K562 (cell line): ENCODE measurements at regions not wholly inside any gene's neighbourhood (a gene's known extent, or its start where the extent isn't known, plus 50 kb on each side); places are given as distances from the start of the nearest gene placed in this dataset.

Source experiments
- ATF4 ChIP-seq: fragments of 450-650 bp; formaldehyde crosslinking; IDR thresholded peaks from 2 replicates; pipeline ENCODE4 v1.4.0; 2022; ENCODE audit warnings: mild to moderate bottlenecking, moderate library complexity
- CLOCK ChIP-seq: fragments of 250-450 bp; sonication (Bioruptor Pico); IDR thresholded peaks from 2 replicates; pipeline ENCODE4 v1.4.0; 2020; ENCODE audit warnings: mild to moderate bottlenecking, moderate library complexity, borderline replicate concordance
- DDX20 ChIP-seq: fragments of 450-650 bp; IDR thresholded peaks from 2 replicates; pipeline ENCODE4 v1.6.1; 2016; ENCODE audit warnings: missing genetic modification characterization, low read depth, mild to moderate bottlenecking, missing compliant biosample characterization, moderate library complexity
- DEAF1 ChIP-seq: fragments of 450-650 bp; formaldehyde crosslinking; IDR thresholded peaks from 2 replicates; pipeline ENCODE4 v1.4.0; 2020; ENCODE audit warnings: mild to moderate bottlenecking, moderate library complexity
- DIDO1 ChIP-seq: fragments of 450-650 bp; IDR thresholded peaks from 2 replicates; pipeline ENCODE4 v1.6.1; 2016; ENCODE audit warnings: low read depth, missing biosample characterization, missing genetic modification characterization
- E2F6 ChIP-seq, 2 experiments: IDR thresholded peaks; 2 replicates each; pipeline ENCODE4 v1.6.1; 2011; ENCODE audit warnings: borderline replicate concordance in 1 of 2, control low read depth in 1 of 2, low read depth in 1 of 2, low read length in 1 of 2, mild to moderate bottlenecking in 1 of 2, mixed read lengths in 1 of 2, moderate library complexity in 1 of 2; ENCODE audit not compliant: insufficient read depth in 1 of 2, insufficient read length in 1 of 2, poor library complexity in 1 of 2, severe bottlenecking in 1 of 2; ENCODE audit errors: extremely low read depth in 1 of 2
- ELF2 ChIP-seq: fragments of 250-450 bp; sonication (Bioruptor Pico); IDR thresholded peaks from 2 replicates; pipeline ENCODE4 v1.5.0; 2021; ENCODE audit warnings: mild to moderate bottlenecking
- ERF ChIP-seq: fragments of 450-650 bp; formaldehyde crosslinking; IDR thresholded peaks from 2 replicates; pipeline ENCODE4 v1.4.0; 2020; ENCODE audit warnings: mild to moderate bottlenecking, mixed read lengths
- ETV1 ChIP-seq: fragments of 450-650 bp; conservative IDR thresholded peaks from 2 replicates; pipeline ENCODE4 v1.6.1; 2016; ENCODE audit warnings: missing genetic modification characterization, control low read depth, low read depth, missing compliant biosample characterization
- GTF2A2 ChIP-seq: IDR thresholded peaks from 2 replicates; pipeline ENCODE4 v1.6.1; 2016; ENCODE audit warnings: mild to moderate bottlenecking, missing genetic modification characterization, missing compliant biosample characterization
- ILK ChIP-seq: fragments of 450-650 bp; IDR thresholded peaks from 2 replicates; pipeline ENCODE4 v1.6.1; 2016; ENCODE audit warnings: missing genetic modification characterization, low read depth, mild to moderate bottlenecking, missing compliant biosample characterization, moderate library complexity, borderline replicate concordance
- KLF6 ChIP-seq: fragments of 250-450 bp; sonication (Bioruptor Pico); IDR thresholded peaks from 2 replicates; pipeline ENCODE4 v1.4.0; 2020; ENCODE audit warnings: mild to moderate bottlenecking, moderate library complexity, borderline replicate concordance
- MAZ ChIP-seq, 2 experiments: fragments of 450-650 bp in 1 of 2; sonication (generic) in 1 of 2; formaldehyde crosslinking; IDR thresholded peaks in 1 of 2; conservative IDR thresholded peaks in 1 of 2; 2 replicates each; pipeline versions ENCODE4 v1.4.0 to v1.5.0; 2020; ENCODE audit warnings: mild to moderate bottlenecking in 1 of 2, missing genetic modification reagents in 1 of 2
- PHF20 ChIP-seq: fragments of 450-650 bp; IDR thresholded peaks from 2 replicates; pipeline ENCODE4 v1.6.1; 2018; ENCODE audit not compliant: partially characterized antibody
- SREBF2 ChIP-seq: sonication (generic); formaldehyde crosslinking; IDR thresholded peaks from 2 replicates; pipeline ENCODE4 v1.4.0; 2020; ENCODE audit warnings: mild to moderate bottlenecking, missing genetic modification reagents
- ZFP36 ChIP-seq: fragments of 150-350 bp; IDR thresholded peaks from 2 replicates; pipeline ENCODE4 v1.6.1; 2018; ENCODE audit warnings: low read length, low read depth; ENCODE audit not compliant: partially characterized antibody
- ZNF639 ChIP-seq, 2 experiments: fragments of 200-800 bp in 1 of 2; sonication (Bioruptor generic) in 1 of 2; sonication (generic) in 1 of 2; formaldehyde crosslinking in 1 of 2; IDR thresholded peaks in 1 of 2; conservative IDR thresholded peaks in 1 of 2; 2 replicates each; pipeline versions ENCODE4 v1.5.0 to v1.6.1; 2016 to 2020; ENCODE audit warnings: missing compliant biosample characterization in 1 of 2, missing genetic modification characterization in 1 of 2, missing genetic modification reagents in 1 of 2
- ZNF76 ChIP-seq: fragments of 250-450 bp; sonication (Bioruptor Pico); IDR thresholded peaks from 2 replicates; pipeline ENCODE4 v1.4.0; 2020; ENCODE audit warnings: mild to moderate bottlenecking, moderate library complexity, borderline replicate concordance

- TF ChIP-seq E2F6 (IDR thresholded peaks at IDR 0.05; ENCODE audit: borderline replicate concordance in 1 of 2, extremely low read depth in 1 of 2, insufficient read depth in 1 of 2, insufficient read length in 1 of 2, low read depth in 1 of 2, low read length in 1 of 2, poor library complexity in 1 of 2, severe bottlenecking in 1 of 2) (no peak), SREBF2 (0 out of 2 replicates have a peak, but pooled peaks have one; percentile 14), ATF4 (CRISPR knock-in tag) (0 out of 2 replicates have a peak, but pooled peaks have one; percentile 4), ZFP36 (peak; percentile 1), DEAF1 (CRISPR knock-in tag) (no peak; the same call in 1 of the 2 replicates), ELF2 (CRISPR knock-in tag) (peak; percentile 75), GTF2A2 (peak; percentile 72), ERF (peak; percentile 9; the same call in 1 of the 2 replicates), ETV1 (tag) (no peak), ILK (tag) (peak; percentile 14; the same call in 1 of the 2 replicates), ZNF76 (CRISPR knock-in tag) (0 out of 2 replicates have a peak, but pooled peaks have one; percentile 12), KLF6 (peak; percentile 58; the same call in 1 of the 2 replicates), MAZ (CRISPR knock-in tag; conservative IDR thresholded peaks at IDR 0.05 in 1 of 2, IDR thresholded peaks at IDR 0.05 in 1 of 2) (peak in 1 of 2 experiments; percentile 16; a peak in 1 of 4 replicates), DIDO1 (tag) (0 out of 2 replicates have a peak, but pooled peaks have one; percentile 25), PHF20 (no peak), ZNF639 (CRISPR knock-in tag; conservative IDR thresholded peaks at IDR 0.05 in 1 of 2, IDR thresholded peaks at IDR 0.05 in 1 of 2) (peak in 1 of 2 experiments; percentile 52; a peak in 2 of 4 replicates), DDX20 (0 out of 2 replicates have a peak, but pooled peaks have one; percentile 33), CLOCK (no peak)
Measured at GRCh38 chr6:146894624-146895023, 295.9 kb downstream of the ADGB start (continued).
